Calu3 (cell line): ENCODE measurements at regions not wholly inside any gene's neighbourhood (a gene's known extent, or its start where the extent isn't known, plus 50 kb on each side); places are given as distances from the start of the nearest gene placed in this dataset.

Experiments used
- BruUV-seq: library from RNA; stranded (reverse); fragments of 400-500 nt; replicated peaks from 2 replicates; lab custom pipeline; 2021; lab: Mats Ljungman, UMichigan
- CTCF ChIA-PET: fragments of 300-600 bp; sonication (Branson Sonifier 250); formaldehyde crosslinking; loops from one replicate; lab custom pipeline; 2022; ENCODE audit warnings: antibody characterized with exemption; lab: Charles Lee
- DNase-seq: peaks from one replicate; pipeline ENCODE4 v3.0.0; 2022
- H3K27ac Mint-ChIP-seq: one replicate; pipeline ENCODE4 v1.8.0; 2022; ENCODE audit warnings: mixed read lengths; ENCODE audit not compliant: unreplicated experiment
- H3K27me3 Mint-ChIP-seq: one replicate; pipeline ENCODE4 v1.8.0; 2022; ENCODE audit warnings: mixed read lengths; ENCODE audit not compliant: unreplicated experiment
- H3K36me3 Mint-ChIP-seq: one replicate; pipeline ENCODE4 v1.8.0; 2022; ENCODE audit warnings: mild to moderate bottlenecking, moderate library complexity, mixed read lengths; ENCODE audit not compliant: insufficient read depth, unreplicated experiment
- H3K4me1 Mint-ChIP-seq: one replicate; pipeline ENCODE4 v1.8.0; 2022; ENCODE audit warnings: mild to moderate bottlenecking, low read depth, mixed read lengths; ENCODE audit not compliant: unreplicated experiment
- H3K4me3 Mint-ChIP-seq: one replicate; pipeline ENCODE4 v1.8.0; 2022; ENCODE audit warnings: mild to moderate bottlenecking, low read depth, moderate library complexity, mixed read lengths; ENCODE audit not compliant: unreplicated experiment
- H3K9me3 Mint-ChIP-seq: one replicate; pipeline ENCODE4 v1.8.0; 2022; ENCODE audit warnings: low read depth, mixed read lengths; ENCODE audit not compliant: unreplicated experiment
- CTCF ChIP-seq: fragments of 200-600 bp; IDR thresholded peaks from one replicate; pipeline ENCODE4 v1.8.0; 2022; ENCODE audit warnings: antibody characterized with exemption; ENCODE audit not compliant: unreplicated experiment
- intact Hi-C: fragments of 100-400 bp; cut with micrococcal nuclease; formaldehyde crosslinking; loops from one replicate; pipeline ENCODE4 v1.10.0; 2022; ENCODE audit not compliant: unreplicated experiment

- Mint-ChIP-seq H3K36me3 (no peaks in the 10 kb centered on the region), H3K9me3 (no peaks in the 10 kb centered on the region), H3K4me1 (no peaks in the 10 kb centered on the region), H3K4me3 (no peak overlapping the region), H3K27ac (no peak overlapping the region), H3K27me3 (peaks cover 55% of the 10 kb centered on the region)
- peak; percentile 4 for DNase-seq
- TF ChIP-seq CTCF = no peak
- intact Hi-C loops = no loop called here
- no TSS peak for BruUV-seq
- CTCF ChIA-PET = no interaction called here
Measured at GRCh38 chr2:97359861-97360584, 229.7 kb downstream of the ANKRD36B start.

GRCh38 chr2:97355887-97356286 lies 233.8 kb downstream of the ANKRD36B start:
- intact Hi-C loops = no loop called here
- DNase-seq = no peak
- H3K4me3 Mint-ChIP-seq = no peak overlapping the region
- CTCF ChIA-PET = no interaction called here
- H3K4me1 Mint-ChIP-seq = no peaks in the 10 kb centered on the region
- H3K27me3 Mint-ChIP-seq = peaks cover 95% of the 10 kb centered on the region
- no peak for TF ChIP-seq CTCF
- no peak overlapping the region for H3K27ac Mint-ChIP-seq
- no peaks in the 10 kb centered on the region for H3K9me3 Mint-ChIP-seq
- BruUV-seq = no TSS peak
- H3K36me3 Mint-ChIP-seq = no peaks in the 10 kb centered on the region

GRCh38 chr2:97355176-97355575 lies 234.5 kb downstream of the ANKRD36B start:
- no peaks in the 10 kb centered on the region for H3K9me3 Mint-ChIP-seq
- intact Hi-C loops = no loop called here
- H3K27me3 Mint-ChIP-seq = peaks cover 99% of the 10 kb centered on the region
- no peak for TF ChIP-seq CTCF
- H3K36me3 Mint-ChIP-seq = no peaks in the 10 kb centered on the region
- H3K27ac Mint-ChIP-seq = no peak overlapping the region
- H3K4me1 Mint-ChIP-seq = no peaks in the 10 kb centered on the region
- DNase-seq = no peak
- H3K4me3 Mint-ChIP-seq = no peak overlapping the region
- CTCF ChIA-PET = no interaction called here
- BruUV-seq = no TSS peak

- H3K4me1 Mint-ChIP-seq = no peaks in the 10 kb centered on the region
- DNase-seq = no peak
- H3K27ac Mint-ChIP-seq = no peak overlapping the region
- CTCF ChIA-PET = no interaction called here
- no peak for TF ChIP-seq CTCF
- H3K27me3 Mint-ChIP-seq = peaks cover 99% of the 10 kb centered on the region
- H3K9me3 Mint-ChIP-seq = no peaks in the 10 kb centered on the region
- intact Hi-C loops = no loop called here
- no peak overlapping the region for H3K4me3 Mint-ChIP-seq
- no TSS peak for BruUV-seq
- no peaks in the 10 kb centered on the region for H3K36me3 Mint-ChIP-seq
Measured at GRCh38 chr2:97354576-97354975, 235.1 kb downstream of the ANKRD36B start.
